PC-3 (cell line): ENCODE measurements at regions not wholly inside any gene's neighbourhood (a gene's known extent, or its start where the extent isn't known, plus 50 kb on each side); places are given as distances from the start of the nearest gene placed in this dataset.

ENCODE experiments used
- ATAC-seq: fragments of 200-7000 bp; cut with Tn5 transposase; 2 replicates; pipeline ENCODE4 v1.9.1; 2020; ENCODE audit warnings: mild to moderate bottlenecking, moderate library complexity
- BruUV-seq: library from RNA; stranded (reverse); fragments of 400-500 nt; replicated peaks from 2 replicates; lab custom pipeline; 2021; lab: Mats Ljungman, UMichigan
- CTCF ChIA-PET: fragments of 300-600 bp; sonication (Branson Sonifier 250); formaldehyde crosslinking; loops from one replicate; lab custom pipeline; 2022; ENCODE audit warnings: antibody characterized with exemption; lab: Charles Lee
- POLR2A ChIA-PET: fragments of 300-600 bp; sonication (Branson Sonifier 250); formaldehyde crosslinking; loops from one replicate; lab custom pipeline; 2022; ENCODE audit warnings: antibody characterized with exemption; ENCODE audit not compliant: unreplicated experiment; lab: Charles Lee
- DNase-seq: peaks from one replicate; pipeline ENCODE4 v3.0.0-alpha.2; 2015
- H2AFZ ChIP-seq: fragments of 300-600 bp; sonication (generic); 2 replicates; pipeline ENCODE4 v1.6.0; 2016; ENCODE audit warnings: antibody characterized with exemption, low read length
- H3F3A ChIP-seq: fragments of 300-600 bp; sonication (generic); one replicate; pipeline ENCODE4 v1.6.0; 2017; ENCODE audit warnings: antibody characterized with exemption, low read length, control low read depth, mild to moderate bottlenecking; ENCODE audit not compliant: unreplicated experiment
- H3K27ac ChIP-seq: fragments of 300-600 bp; sonication (generic); 2 replicates; pipeline ENCODE4 v1.5.1; 2016; ENCODE audit warnings: mild to moderate bottlenecking, low read length
- H3K27me3 ChIP-seq: fragments of 300-600 bp; sonication (generic); 2 replicates; pipeline ENCODE4 v1.6.1; 2016; ENCODE audit warnings: low read length, mixed read lengths
- H3K36me3 ChIP-seq: fragments of 300-600 bp; sonication (generic); 2 replicates; pipeline ENCODE4 v1.6.1; 2016; ENCODE audit warnings: low read depth, mixed run types, low read length, mixed read lengths
- H3K4me1 ChIP-seq: fragments of 300-600 bp; sonication (generic); 2 replicates; pipeline ENCODE4 v1.5.1; 2016; ENCODE audit warnings: low read length; ENCODE audit not compliant: insufficient read depth
- H3K4me2 ChIP-seq: fragments of 300-600 bp; sonication (generic); 2 replicates; pipeline ENCODE4 v1.6.0; 2016; ENCODE audit warnings: low read length
- H3K4me3 ChIP-seq: fragments of 300-600 bp; sonication (generic); 2 replicates; pipeline ENCODE4 v1.5.1; 2016; ENCODE audit warnings: mild to moderate bottlenecking, low read length, mixed read lengths
- H3K79me2 ChIP-seq: fragments of 300-600 bp; sonication (generic); 2 replicates; pipeline ENCODE4 v1.6.1; 2017; ENCODE audit warnings: low read length, mixed read lengths
- H3K9ac ChIP-seq: fragments of 300-600 bp; sonication (generic); 2 replicates; pipeline ENCODE4 v1.6.0; 2016; ENCODE audit warnings: mild to moderate bottlenecking, low read length
- H3K9me2 ChIP-seq: fragments of 300-600 bp; sonication (generic); replicated peaks from 2 replicates; pipeline ENCODE4 v1.6.1; 2016; ENCODE audit warnings: mixed run types, low read length, mixed read lengths
- H3K9me3 ChIP-seq: fragments of 300-600 bp; sonication (generic); 2 replicates; pipeline ENCODE4 v1.6.1; 2016; ENCODE audit warnings: low read length, mixed read lengths
- H4K20me1 ChIP-seq: fragments of 300-600 bp; sonication (generic); 2 replicates; pipeline ENCODE4 v1.6.1; 2016; ENCODE audit warnings: low read length, mixed read lengths
- CTCF ChIP-seq: fragments of 300-600 bp; sonication (generic); conservative IDR thresholded peaks from 2 replicates; pipeline ENCODE4 v1.5.1; 2017; ENCODE audit warnings: antibody characterized with exemption, low read depth, mild to moderate bottlenecking, low read length
- EZH2 ChIP-seq: fragments of 300-600 bp; sonication (generic); IDR thresholded peaks from one replicate; pipeline ENCODE4 v1.6.1; 2017; ENCODE audit warnings: antibody characterized with exemption, mild to moderate bottlenecking, low read length; ENCODE audit not compliant: unreplicated experiment
- EZH2phosphoT487 ChIP-seq: fragments of 300-600 bp; sonication (generic); IDR thresholded peaks from 2 replicates; pipeline ENCODE4 v1.6.1; 2018; ENCODE audit warnings: mild to moderate bottlenecking, antibody characterized with exemption, low read length, borderline replicate concordance
- intact Hi-C: fragments of 100-400 bp; cut with micrococcal nuclease; formaldehyde crosslinking; loops from 2 replicates; pipeline ENCODE4 v1.9.0; 2023

GRCh38 chr11:70605846-70606245 is 207.5 kb downstream of the CTTN start:
- no peaks in the 10 kb centered on the region for H3K36me3 ChIP-seq
- H3K9ac ChIP-seq, result no peak overlapping the region
- H3F3A ChIP-seq, result no peaks in the 10 kb centered on the region
- no peak overlapping the region for H3K27ac ChIP-seq
- ATAC-seq, result no peak
- no peak for TF ChIP-seq CTCF
- TF ChIP-seq EZH2, result no peak
- TF ChIP-seq EZH2phosphoT487, result no peak
- no peaks in the 10 kb centered on the region for H4K20me1 ChIP-seq
- no peak overlapping the region for H3K4me3 ChIP-seq
- no TSS peak for BruUV-seq
- CTCF ChIA-PET, result no interaction called here
- intact Hi-C loops, result no loop called here
- no peaks in the 10 kb centered on the region for H3K79me2 ChIP-seq
- no peaks in the 10 kb centered on the region for H3K27me3 ChIP-seq
- no peak overlapping the region for H3K4me2 ChIP-seq
- H3K9me3 ChIP-seq, result no peaks in the 10 kb centered on the region
- no peak for DNase-seq
- H2AFZ ChIP-seq, result no peak overlapping the region
- POLR2A ChIA-PET, result no interaction called here
- H3K9me2 ChIP-seq, result no peaks in the 10 kb centered on the region
- H3K4me1 ChIP-seq, result no peaks in the 10 kb centered on the region

GRCh38 chr11:70606248-70606950 is 208.1 kb downstream of the CTTN start:
- H4K20me1 ChIP-seq, result no peaks in the 10 kb centered on the region
- H3K27me3 ChIP-seq, result no peaks in the 10 kb centered on the region
- no peaks in the 10 kb centered on the region for H3K9me3 ChIP-seq
- ChIA-PET CTCF (no interaction called here), POLR2A (no interaction called here)
- TF ChIP-seq EZH2 (no peak), EZH2phosphoT487 (no peak), CTCF (no peak)
- H3K27ac ChIP-seq, result no peak overlapping the region
- no peaks in the 10 kb centered on the region for H3K36me3 ChIP-seq
- ATAC-seq (no peak), DNase-seq (no peak)
- no peaks in the 10 kb centered on the region for H3K4me1 ChIP-seq
- H2AFZ ChIP-seq, result no peak overlapping the region
- no peaks in the 10 kb centered on the region for H3K9me2 ChIP-seq
- no peak overlapping the region for H3K4me2 ChIP-seq
- no TSS peak for BruUV-seq
- intact Hi-C loops, result no loop called here
- no peak overlapping the region for H3K9ac ChIP-seq
- H3K79me2 ChIP-seq, result no peaks in the 10 kb centered on the region
- H3F3A ChIP-seq, result no peaks in the 10 kb centered on the region
- no peak overlapping the region for H3K4me3 ChIP-seq

DNA sequence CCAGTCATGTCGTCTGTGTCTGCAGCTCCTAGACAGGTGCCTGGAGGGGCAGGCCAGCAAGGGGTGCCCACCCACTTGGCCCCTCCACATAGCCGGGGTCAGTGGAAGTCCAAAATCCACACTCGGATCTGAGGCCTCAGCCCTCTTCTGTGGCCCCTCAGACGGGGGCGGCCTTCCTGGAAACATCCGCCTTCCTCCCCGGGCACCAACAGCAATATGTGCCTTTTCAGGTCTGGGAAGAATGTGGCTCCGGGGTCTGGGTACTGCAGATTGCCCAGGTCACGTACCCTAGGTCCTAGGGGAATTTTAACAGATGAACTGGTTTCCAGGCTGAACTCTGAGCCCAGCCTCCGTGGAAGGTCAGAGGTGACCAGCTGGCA is 208.6 kb downstream of the CTTN start:
- intact Hi-C loops, result no loop called here
- no TSS peak for BruUV-seq
- Histone ChIP-seq H3K27ac (no peak overlapping the region), H3K9me3 (no peaks in the 10 kb centered on the region), H3K36me3 (no peaks in the 10 kb centered on the region), H4K20me1 (no peaks in the 10 kb centered on the region), H3K79me2 (no peaks in the 10 kb centered on the region), H2AFZ (no peak overlapping the region), H3K9ac (no peak overlapping the region), H3K4me3 (no peak overlapping the region), H3K9me2 (no peaks in the 10 kb centered on the region), H3K4me2 (no peak overlapping the region), H3F3A (no peaks in the 10 kb centered on the region), H3K27me3 (no peaks in the 10 kb centered on the region), H3K4me1 (no peaks in the 10 kb centered on the region)
- ATAC-seq (no peak), DNase-seq (no peak)
- ChIA-PET POLR2A (no interaction called here), CTCF (no interaction called here)
- no peak for TF ChIP-seq EZH2phosphoT487
- TF ChIP-seq CTCF, result no peak
- TF ChIP-seq EZH2, result no peak
